ENCODE measurements at regions not wholly inside any gene's neighbourhood (a gene's known extent, or its start where the extent isn't known, plus 50 kb on each side); places are given as distances from the start of the nearest gene placed in this dataset.

GRCh38 chr2:39524061-39524460, 87.0 kb upstream of the MAP4K3 start:
- Mint-ChIP-seq H3K4me3 (no peak overlapping the region), H3K27ac (peak overlapping the region; percentile 50), H3K27me3 (no peaks in the 10 kb centered on the region), H3K36me3 (peaks cover 12% of the 10 kb centered on the region), H3K9me3 (peaks cover 8% of the 10 kb centered on the region), H3K4me1 (ENCODE audit: unreplicated experiment) (peaks cover 6% of the 10 kb centered on the region)
- DNase-seq (ENCODE audit: extremely low spot score, unreplicated experiment), result no peak
- no peak for TF ChIP-seq CTCF (conservative IDR thresholded peaks at IDR 0.05)

GRCh38 chr2:39524756-39525635, 87.9 kb upstream of the MAP4K3 start:
- H3K27ac Mint-ChIP-seq, result no peak overlapping the region
- no peaks in the 10 kb centered on the region for H3K27me3 Mint-ChIP-seq
- no peak for TF ChIP-seq CTCF (conservative IDR thresholded peaks at IDR 0.05)
- DNase-seq (ENCODE audit: extremely low spot score, unreplicated experiment), result no peak
- H3K4me3 Mint-ChIP-seq, result no peak overlapping the region
- peaks cover 8% of the 10 kb centered on the region for H3K9me3 Mint-ChIP-seq
- H3K36me3 Mint-ChIP-seq, result peaks cover 12% of the 10 kb centered on the region
- peaks cover 6% of the 10 kb centered on the region for H3K4me1 Mint-ChIP-seq (ENCODE audit: unreplicated experiment)

- no peak for DNase-seq (ENCODE audit: extremely low spot score, unreplicated experiment)
Observed at GRCh38 chr2:39525636-39526412, 88.7 kb upstream of the MAP4K3 start.

GRCh38 chr2:39528701-39529100, 91.6 kb upstream of the MAP4K3 start:
- H3K4me1 Mint-ChIP-seq (ENCODE audit: unreplicated experiment), result peaks cover 7% of the 10 kb centered on the region
- H3K36me3 Mint-ChIP-seq, result peaks cover 3% of the 10 kb centered on the region
- peaks cover 4% of the 10 kb centered on the region for H3K9me3 Mint-ChIP-seq
- no peak for DNase-seq (ENCODE audit: extremely low spot score, unreplicated experiment)
- H3K4me3 Mint-ChIP-seq, result no peak overlapping the region
- no peak for TF ChIP-seq CTCF (conservative IDR thresholded peaks at IDR 0.05)
- H3K27ac Mint-ChIP-seq, result no peak overlapping the region
- H3K27me3 Mint-ChIP-seq, result no peaks in the 10 kb centered on the region

More at GRCh38 chr2:39525636-39526412, 88.7 kb upstream of the MAP4K3 start:
- Mint-ChIP-seq H3K4me1 (ENCODE audit: unreplicated experiment) (peaks cover 9% of the 10 kb centered on the region), H3K27ac (no peak overlapping the region), H3K9me3 (peaks cover 8% of the 10 kb centered on the region), H3K36me3 (peaks cover 12% of the 10 kb centered on the region), H3K4me3 (no peak overlapping the region), H3K27me3 (no peaks in the 10 kb centered on the region)
- TF ChIP-seq CTCF (conservative IDR thresholded peaks at IDR 0.05), result no peak

GRCh38 chr2:39529836-39530235, 92.8 kb upstream of the MAP4K3 start:
- H3K4me3 Mint-ChIP-seq, result no peak overlapping the region
- H3K9me3 Mint-ChIP-seq, result no peaks in the 10 kb centered on the region
- TF ChIP-seq CTCF (conservative IDR thresholded peaks at IDR 0.05), result no peak
- no peaks in the 10 kb centered on the region for H3K27me3 Mint-ChIP-seq
- H3K27ac Mint-ChIP-seq, result no peak overlapping the region
- no peaks in the 10 kb centered on the region for H3K36me3 Mint-ChIP-seq
- H3K4me1 Mint-ChIP-seq (ENCODE audit: unreplicated experiment), result peaks cover 13% of the 10 kb centered on the region
- DNase-seq (ENCODE audit: extremely low spot score, unreplicated experiment), result no peak
